Lower lobe of right lung (tissue), 2 donors: ENCODE measurements at regions not wholly inside any gene's neighbourhood (a gene's known extent, or its start where the extent isn't known, plus 50 kb on each side); places are given as distances from the start of the nearest gene placed in this dataset.

ENCODE experiments used
- ATAC-seq, 2 donors: fragments of 200-7000 bp; cut with Tn5 transposase; one replicate each; pipeline ENCODE4 v1.9.1; 2020 to 2022; ENCODE audit warnings: mild to moderate bottlenecking in 2 of 2, moderate library complexity in 2 of 2
- DNase-seq: peaks from one replicate; pipeline ENCODE4 v3.0.0-alpha.2; 2020
- H3K27ac ChIP-seq: fragments of 200-600 bp; one replicate; pipeline ENCODE4 v1.8.0; 2022
- H3K27me3 ChIP-seq: fragments of 200-600 bp; one replicate; pipeline ENCODE4 v1.8.0; 2022; ENCODE audit warnings: low read depth
- H3K36me3 ChIP-seq: fragments of 200-600 bp; one replicate; pipeline ENCODE4 v1.8.0; 2022; ENCODE audit warnings: mild to moderate bottlenecking
- H3K4me1 ChIP-seq: fragments of 200-600 bp; one replicate; pipeline ENCODE4 v1.8.0; 2022
- H3K4me3 ChIP-seq: fragments of 200-600 bp; one replicate; pipeline ENCODE4 v1.8.0; 2022; ENCODE audit warnings: mild to moderate bottlenecking
- H3K9me3 ChIP-seq: fragments of 200-600 bp; one replicate; pipeline ENCODE4 v1.8.0; 2022
- CTCF ChIP-seq: fragments of 200-600 bp; IDR thresholded peaks from one replicate; pipeline ENCODE4 v1.8.0; 2022; ENCODE audit warnings: antibody characterized with exemption, mild to moderate bottlenecking
- intact Hi-C: fragments of 100-400 bp; cut with DNase I; formaldehyde crosslinking; loops from one replicate; pipeline ENCODE4 v1.11.0; 2022
- donor health status: DM: no; HTN: yes; CAD: no; lungs with severe emphysema.

GRCh38 chr7:84547331-84547730 is 352.7 kb upstream of the SEMA3A start:
- DNase-seq (no peak), ATAC-seq (no peak)
- Histone ChIP-seq H3K4me1 (no peaks in the 10 kb centered on the region), H3K4me3 (no peak overlapping the region), H3K9me3 (no peaks in the 10 kb centered on the region), H3K27me3 (no peaks in the 10 kb centered on the region), H3K36me3 (no peaks in the 10 kb centered on the region), H3K27ac (no peak overlapping the region)
- intact Hi-C loops = no loop called here
- TF ChIP-seq CTCF = no peak

GRCh38 chr7:84546403-84546802 is 351.8 kb upstream of the SEMA3A start:
- no peaks in the 10 kb centered on the region for H3K36me3 ChIP-seq
- intact Hi-C loops = no loop called here

GRCh38 chr7:84538268-84538667 is 343.7 kb upstream of the SEMA3A start:
- intact Hi-C loops = no loop called here
- Histone ChIP-seq H3K9me3 (no peaks in the 10 kb centered on the region), H3K4me1 (no peaks in the 10 kb centered on the region), H3K27ac (no peak overlapping the region), H3K36me3 (no peaks in the 10 kb centered on the region), H3K27me3 (no peaks in the 10 kb centered on the region), H3K4me3 (no peak overlapping the region)
- no peak for TF ChIP-seq CTCF
- DNase-seq (no peak), ATAC-seq (no peak)

More at GRCh38 chr7:84546403-84546802, 351.8 kb upstream of the SEMA3A start:
- no peak for DNase-seq
- Histone ChIP-seq H3K9me3 (no peaks in the 10 kb centered on the region), H3K4me1 (no peaks in the 10 kb centered on the region), H3K27me3 (no peaks in the 10 kb centered on the region), H3K4me3 (no peak overlapping the region), H3K27ac (no peak overlapping the region)
- no peak for ATAC-seq
- TF ChIP-seq CTCF = no peak

GRCh38 chr7:84536271-84536870 is 341.8 kb upstream of the SEMA3A start:
- H3K9me3 ChIP-seq = no peaks in the 10 kb centered on the region
- DNase-seq (no peak), ATAC-seq (no peak)
- H3K27ac ChIP-seq = no peak overlapping the region
- H3K4me3 ChIP-seq = no peak overlapping the region
- no peaks in the 10 kb centered on the region for H3K36me3 ChIP-seq
- no peak for TF ChIP-seq CTCF
- H3K4me1 ChIP-seq = no peaks in the 10 kb centered on the region
- no peaks in the 10 kb centered on the region for H3K27me3 ChIP-seq
- intact Hi-C loops = no loop called here

- no peak overlapping the region for H3K27ac ChIP-seq
- no peaks in the 10 kb centered on the region for H3K36me3 ChIP-seq
- H3K27me3 ChIP-seq = no peaks in the 10 kb centered on the region
- DNase-seq (no peak), ATAC-seq (no peak)
- intact Hi-C loops = no loop called here
- H3K4me1 ChIP-seq = no peaks in the 10 kb centered on the region
- no peak overlapping the region for H3K4me3 ChIP-seq
- TF ChIP-seq CTCF = no peak
- no peaks in the 10 kb centered on the region for H3K9me3 ChIP-seq
Observed at GRCh38 chr7:84535580-84536270, 341.1 kb upstream of the SEMA3A start.
